GM21515 (cell line): ENCODE measurements at regions not wholly inside any gene's neighbourhood (a gene's known extent, or its start where the extent isn't known, plus 50 kb on each side); places are given as distances from the start of the nearest gene placed in this dataset.

Experiments used
- ATAC-seq: cut with Tn5 transposase; IDR thresholded peaks from one replicate; pipeline ENCODE4 v1.9.1; 2021; ENCODE audit not compliant: unreplicated experiment

GRCh38 chr6:4308364-4308763 lies 173.0 kb upstream of the ECI2 start:
- no peak for ATAC-seq

GRCh38 chr6:4304927-4305455 lies 169.6 kb upstream of the ECI2 start:
- ATAC-seq = no peak

- no peak for ATAC-seq
Measured at GRCh38 chr6:4303638-4304037, 168.3 kb upstream of the ECI2 start.

- ATAC-seq = no peak
Measured at GRCh38 chr6:4302524-4302923, 167.1 kb upstream of the ECI2 start.

GRCh38 chr6:4301871-4302270 lies 166.5 kb upstream of the ECI2 start:
- ATAC-seq = no peak

- no peak for ATAC-seq
Measured at GRCh38 chr6:4300917-4301316, 165.5 kb upstream of the ECI2 start.

- no peak for ATAC-seq
Measured at GRCh38 chr6:4299476-4299875, 164.1 kb upstream of the ECI2 start.

- ATAC-seq = no peak
Measured at GRCh38 chr6:4297348-4297747, 162.0 kb upstream of the ECI2 start.

- no peak for ATAC-seq
Measured at GRCh38 chr6:4296552-4296951, 161.2 kb upstream of the ECI2 start.

GRCh38 chr6:4295783-4296155 lies 160.4 kb upstream of the ECI2 start:
- ATAC-seq = no peak

GRCh38 chr6:4295058-4295782 lies 159.8 kb upstream of the ECI2 start:
- ATAC-seq = no peak

GRCh38 chr6:4294636-4295035 lies 159.3 kb upstream of the ECI2 start:
- ATAC-seq = no peak

- ATAC-seq = no peak
Measured at GRCh38 chr6:4291453-4292403, 156.4 kb upstream of the ECI2 start.

- no peak for ATAC-seq
Measured at GRCh38 chr6:4289770-4290320, 154.5 kb upstream of the ECI2 start.

GRCh38 chr6:4287811-4288244 lies 152.5 kb upstream of the ECI2 start:
- no peak for ATAC-seq

- ATAC-seq = no peak
Measured at GRCh38 chr6:4287372-4287771, 152.0 kb upstream of the ECI2 start.

- no peak for ATAC-seq
Measured at GRCh38 chr6:4282926-4283325, 147.6 kb upstream of the ECI2 start.

- peak; percentile 83 for ATAC-seq
Measured at GRCh38 chr6:4281341-4282293, 146.2 kb upstream of the ECI2 start.

GRCh38 chr6:4280707-4281106 lies 145.3 kb upstream of the ECI2 start:
- ATAC-seq = no peak

GRCh38 chr6:4280031-4280430 lies 144.7 kb upstream of the ECI2 start:
- ATAC-seq = no peak
